SK-N-SH treated with all-trans-retinoic acid at 6 μM for 48 hours (cell line): ENCODE measurements at regions not wholly inside any gene's neighbourhood (a gene's known extent, or its start where the extent isn't known, plus 50 kb on each side); places are given as distances from the start of the nearest gene placed in this dataset.

ENCODE experiments used
- ATAC-seq: fragments of 200-7000 bp; cut with Tn5 transposase; 3 replicates; pipeline ENCODE4 v1.9.1; 2020; ENCODE audit warnings: mild to moderate bottlenecking, moderate library complexity
- ARNTL ChIP-seq: fragments of 450-650 bp; formaldehyde crosslinking; IDR thresholded peaks from 2 replicates; pipeline ENCODE4 v1.5.0; 2020; ENCODE audit warnings: low read depth, mild to moderate bottlenecking, moderate library complexity, borderline replicate concordance
- BACH2 ChIP-seq: fragments of 250-450 bp; sonication (Bioruptor Pico); IDR thresholded peaks from 2 replicates; pipeline ENCODE4 v1.9.0; 2021; ENCODE audit warnings: mild to moderate bottlenecking, borderline replicate concordance
- CSDC2 ChIP-seq: fragments of 250-450 bp; sonication (Bioruptor Pico); IDR thresholded peaks from 2 replicates; pipeline ENCODE4 v1.5.0; 2020; ENCODE audit warnings: mild to moderate bottlenecking, moderate library complexity
- ESRRG ChIP-seq: fragments of 250-450 bp; sonication (Bioruptor Pico); IDR thresholded peaks from 2 replicates; pipeline ENCODE4 v1.6.1; 2021; ENCODE audit warnings: mild to moderate bottlenecking
- GLIS3 ChIP-seq: fragments of 250-450 bp; sonication (Bioruptor Pico); IDR thresholded peaks from 2 replicates; pipeline ENCODE4 v1.5.0; 2020; ENCODE audit warnings: mild to moderate bottlenecking, moderate library complexity
- RARB ChIP-seq: fragments of 250-450 bp; sonication (Bioruptor Pico); IDR thresholded peaks from 2 replicates; pipeline ENCODE4 v1.8.0; 2021; ENCODE audit warnings: mild to moderate bottlenecking, moderate library complexity
- TCF4 ChIP-seq: fragments of 250-450 bp; sonication (Bioruptor Pico); IDR thresholded peaks from 2 replicates; pipeline ENCODE4 v1.8.0; 2021; ENCODE audit warnings: mild to moderate bottlenecking, moderate library complexity, borderline replicate concordance
- TOX ChIP-seq: fragments of 250-450 bp; sonication (Bioruptor Pico); IDR thresholded peaks from 2 replicates; pipeline ENCODE4 v1.8.0; 2021; ENCODE audit warnings: mild to moderate bottlenecking, moderate library complexity, borderline replicate concordance
- ZFP3 ChIP-seq: fragments of 250-450 bp; sonication (Bioruptor Pico); IDR thresholded peaks from 2 replicates; pipeline ENCODE4 v1.5.0; 2020; ENCODE audit warnings: mild to moderate bottlenecking, moderate library complexity
- ZFP30 ChIP-seq: fragments of 450-650 bp; formaldehyde crosslinking; IDR thresholded peaks from 2 replicates; pipeline ENCODE4 v1.5.0; 2022; ENCODE audit warnings: mild to moderate bottlenecking, moderate library complexity
- ZNF565 ChIP-seq: fragments of 450-650 bp; formaldehyde crosslinking; conservative IDR thresholded peaks from 2 replicates; pipeline ENCODE4 v1.5.0; 2020; ENCODE audit warnings: low read depth, mild to moderate bottlenecking, moderate library complexity
- ZNF70 ChIP-seq: fragments of 450-650 bp; formaldehyde crosslinking; IDR thresholded peaks from 2 replicates; pipeline ENCODE4 v1.5.0; 2020; ENCODE audit warnings: mild to moderate bottlenecking, moderate library complexity
- ZNF8 ChIP-seq: fragments of 450-650 bp; formaldehyde crosslinking; IDR thresholded peaks from 2 replicates; pipeline ENCODE4 v1.5.0; 2020; ENCODE audit warnings: mild to moderate bottlenecking, moderate library complexity
- TF ChIP-seq, protein P1 (sequence below): fragments of 250-450 bp; sonication (Bioruptor Pico); IDR thresholded peaks from 2 replicates; pipeline ENCODE4 v1.5.1; 2021; ENCODE audit warnings: mild to moderate bottlenecking, moderate library complexity
- TF ChIP-seq, protein P2 (sequence below): fragments of 250-450 bp; sonication (Bioruptor Pico); IDR thresholded peaks from 2 replicates; pipeline ENCODE4 v1.5.0; 2020; ENCODE audit warnings: mild to moderate bottlenecking, moderate library complexity
- TF ChIP-seq, protein P3 (sequence below): fragments of 250-450 bp; sonication (Bioruptor Pico); IDR thresholded peaks from 2 replicates; pipeline ENCODE4 v1.8.0; 2021; ENCODE audit warnings: low read depth, mild to moderate bottlenecking, moderate library complexity, borderline replicate concordance
- TF ChIP-seq, protein P4 (sequence below): fragments of 250-450 bp; sonication (Bioruptor Pico); IDR thresholded peaks from 2 replicates; pipeline ENCODE4 v1.8.0; 2020; ENCODE audit warnings: mild to moderate bottlenecking, moderate library complexity, borderline replicate concordance
- TF ChIP-seq, protein P5 (sequence below): fragments of 250-450 bp; sonication (Bioruptor Pico); IDR thresholded peaks from 2 replicates; pipeline ENCODE4 v1.5.1; 2020; ENCODE audit warnings: low read depth, mild to moderate bottlenecking, moderate library complexity

DNA sequence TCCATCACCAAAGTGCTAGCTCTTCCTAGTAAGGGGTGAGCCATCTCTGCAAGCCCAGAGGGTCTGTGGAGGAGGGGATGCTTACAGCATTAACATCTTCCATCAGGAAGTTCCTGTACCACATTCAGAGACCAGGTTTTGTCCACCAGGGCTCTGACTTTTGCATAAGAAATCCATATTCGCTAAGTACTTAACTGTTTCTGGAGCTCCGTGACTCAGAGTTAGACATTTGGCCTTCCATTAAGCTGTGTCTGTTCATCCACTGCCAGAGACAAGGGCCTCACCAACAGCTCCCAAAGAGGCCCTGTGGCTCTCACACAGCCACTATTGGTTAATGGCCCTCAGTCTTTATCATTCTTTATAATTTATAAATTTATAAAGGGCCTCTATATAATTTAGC lies 144.6 kb downstream of the ADAMTS15 start (continued):
- TF ChIP-seq, protein P1, sequence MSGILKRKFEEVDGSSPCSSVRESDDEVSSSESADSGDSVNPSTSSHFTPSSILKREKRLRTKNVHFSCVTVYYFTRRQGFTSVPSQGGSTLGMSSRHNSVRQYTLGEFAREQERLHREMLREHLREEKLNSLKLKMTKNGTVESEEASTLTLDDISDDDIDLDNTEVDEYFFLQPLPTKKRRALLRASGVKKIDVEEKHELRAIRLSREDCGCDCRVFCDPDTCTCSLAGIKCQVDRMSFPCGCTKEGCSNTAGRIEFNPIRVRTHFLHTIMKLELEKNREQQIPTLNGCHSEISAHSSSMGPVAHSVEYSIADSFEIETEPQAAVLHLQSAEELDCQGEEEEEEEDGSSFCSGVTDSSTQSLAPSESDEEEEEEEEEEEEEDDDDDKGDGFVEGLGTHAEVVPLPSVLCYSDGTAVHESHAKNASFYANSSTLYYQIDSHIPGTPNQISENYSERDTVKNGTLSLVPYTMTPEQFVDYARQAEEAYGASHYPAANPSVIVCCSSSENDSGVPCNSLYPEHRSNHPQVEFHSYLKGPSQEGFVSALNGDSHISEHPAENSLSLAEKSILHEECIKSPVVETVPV (CRISPR knock-in tag), result no peak
- TF ChIP-seq, protein P2, sequence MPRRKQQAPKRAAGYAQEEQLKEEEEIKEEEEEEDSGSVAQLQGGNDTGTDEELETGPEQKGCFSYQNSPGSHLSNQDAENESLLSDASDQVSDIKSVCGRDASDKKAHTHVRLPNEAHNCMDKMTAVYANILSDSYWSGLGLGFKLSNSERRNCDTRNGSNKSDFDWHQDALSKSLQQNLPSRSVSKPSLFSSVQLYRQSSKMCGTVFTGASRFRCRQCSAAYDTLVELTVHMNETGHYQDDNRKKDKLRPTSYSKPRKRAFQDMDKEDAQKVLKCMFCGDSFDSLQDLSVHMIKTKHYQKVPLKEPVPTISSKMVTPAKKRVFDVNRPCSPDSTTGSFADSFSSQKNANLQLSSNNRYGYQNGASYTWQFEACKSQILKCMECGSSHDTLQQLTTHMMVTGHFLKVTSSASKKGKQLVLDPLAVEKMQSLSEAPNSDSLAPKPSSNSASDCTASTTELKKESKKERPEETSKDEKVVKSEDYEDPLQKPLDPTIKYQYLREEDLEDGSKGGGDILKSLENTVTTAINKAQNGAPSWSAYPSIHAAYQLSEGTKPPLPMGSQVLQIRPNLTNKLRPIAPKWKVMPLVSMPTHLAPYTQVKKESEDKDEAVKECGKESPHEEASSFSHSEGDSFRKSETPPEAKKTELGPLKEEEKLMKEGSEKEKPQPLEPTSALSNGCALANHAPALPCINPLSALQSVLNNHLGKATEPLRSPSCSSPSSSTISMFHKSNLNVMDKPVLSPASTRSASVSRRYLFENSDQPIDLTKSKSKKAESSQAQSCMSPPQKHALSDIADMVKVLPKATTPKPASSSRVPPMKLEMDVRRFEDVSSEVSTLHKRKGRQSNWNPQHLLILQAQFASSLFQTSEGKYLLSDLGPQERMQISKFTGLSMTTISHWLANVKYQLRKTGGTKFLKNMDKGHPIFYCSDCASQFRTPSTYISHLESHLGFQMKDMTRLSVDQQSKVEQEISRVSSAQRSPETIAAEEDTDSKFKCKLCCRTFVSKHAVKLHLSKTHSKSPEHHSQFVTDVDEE (CRISPR knock-in tag), result no peak
- TF ChIP-seq ZFP30 (CRISPR knock-in tag), result no peak

DNA sequence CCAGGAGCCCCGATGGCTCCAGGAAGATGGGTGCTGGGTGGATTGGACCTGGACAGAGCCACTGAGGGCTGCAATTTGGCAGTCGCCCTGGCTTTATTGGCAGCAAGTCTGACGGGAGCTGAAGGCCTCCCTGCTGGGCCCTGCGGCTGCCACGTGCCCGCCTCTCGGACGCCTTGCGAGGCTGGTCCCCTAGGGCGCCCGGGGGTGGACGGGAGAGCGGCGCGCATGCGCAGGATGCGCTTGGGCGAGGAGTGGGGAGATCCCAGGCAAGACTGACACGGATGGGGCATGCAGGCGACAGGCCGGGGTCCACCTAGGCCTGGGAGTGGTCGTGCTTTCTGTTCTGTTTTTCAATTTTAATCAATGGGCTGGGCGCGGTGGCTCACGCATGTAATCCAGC lies 150.0 kb downstream of the ADAMTS15 start:
- TF ChIP-seq, protein P3, sequence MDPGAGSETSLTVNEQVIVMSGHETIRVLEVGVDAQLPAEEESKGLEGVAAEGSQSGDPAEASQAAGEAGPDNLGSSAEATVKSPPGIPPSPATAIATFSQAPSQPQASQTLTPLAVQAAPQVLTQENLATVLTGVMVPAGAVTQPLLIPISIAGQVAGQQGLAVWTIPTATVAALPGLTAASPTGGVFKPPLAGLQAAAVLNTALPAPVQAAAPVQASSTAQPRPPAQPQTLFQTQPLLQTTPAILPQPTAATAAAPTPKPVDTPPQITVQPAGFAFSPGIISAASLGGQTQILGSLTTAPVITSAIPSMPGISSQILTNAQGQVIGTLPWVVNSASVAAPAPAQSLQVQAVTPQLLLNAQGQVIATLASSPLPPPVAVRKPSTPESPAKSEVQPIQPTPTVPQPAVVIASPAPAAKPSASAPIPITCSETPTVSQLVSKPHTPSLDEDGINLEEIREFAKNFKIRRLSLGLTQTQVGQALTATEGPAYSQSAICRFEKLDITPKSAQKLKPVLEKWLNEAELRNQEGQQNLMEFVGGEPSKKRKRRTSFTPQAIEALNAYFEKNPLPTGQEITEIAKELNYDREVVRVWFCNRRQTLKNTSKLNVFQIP (CRISPR knock-in tag), result no peak
- TF ChIP-seq ZNF70 (CRISPR knock-in tag), result no peak
- TF ChIP-seq CSDC2 (CRISPR knock-in tag), result no peak
- TF ChIP-seq RARB (CRISPR knock-in tag), result no peak
- TF ChIP-seq BACH2 (CRISPR knock-in tag), result no peak
- ATAC-seq, result no peak

DNA sequence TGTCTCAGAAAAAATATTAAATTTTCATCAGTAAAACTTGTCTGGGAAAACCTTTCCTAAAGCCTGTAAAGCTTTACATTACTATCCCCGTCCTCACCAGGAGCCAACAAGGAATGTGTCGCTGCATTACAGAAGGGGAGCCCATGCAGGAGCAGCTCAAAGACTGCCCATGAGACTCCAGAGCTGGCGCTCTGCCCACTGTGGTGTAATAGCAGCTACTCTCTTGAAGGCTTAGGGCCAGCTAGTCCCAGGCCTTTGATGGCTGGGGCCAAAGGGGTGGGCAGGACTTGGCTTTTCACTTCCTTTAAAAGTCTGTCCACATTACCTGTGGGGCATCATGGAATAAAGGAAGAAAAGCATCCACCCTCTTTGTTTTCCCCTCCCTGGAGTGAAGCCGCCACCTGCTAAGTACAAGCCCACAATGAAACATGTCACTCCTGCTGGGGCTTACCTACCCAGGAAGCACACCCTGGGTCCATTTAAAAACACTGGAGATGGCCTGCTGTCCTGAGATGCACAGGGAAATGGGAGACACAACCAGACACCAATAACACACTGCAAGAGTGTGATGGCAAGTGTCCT lies 150.7 kb downstream of the ADAMTS15 start:
- ATAC-seq, result no peak
- TF ChIP-seq TCF4 (CRISPR knock-in tag), result no peak
- TF ChIP-seq ZNF565, result no peak
- TF ChIP-seq, protein P2 (CRISPR knock-in tag), result no peak
- TF ChIP-seq, protein P4, sequence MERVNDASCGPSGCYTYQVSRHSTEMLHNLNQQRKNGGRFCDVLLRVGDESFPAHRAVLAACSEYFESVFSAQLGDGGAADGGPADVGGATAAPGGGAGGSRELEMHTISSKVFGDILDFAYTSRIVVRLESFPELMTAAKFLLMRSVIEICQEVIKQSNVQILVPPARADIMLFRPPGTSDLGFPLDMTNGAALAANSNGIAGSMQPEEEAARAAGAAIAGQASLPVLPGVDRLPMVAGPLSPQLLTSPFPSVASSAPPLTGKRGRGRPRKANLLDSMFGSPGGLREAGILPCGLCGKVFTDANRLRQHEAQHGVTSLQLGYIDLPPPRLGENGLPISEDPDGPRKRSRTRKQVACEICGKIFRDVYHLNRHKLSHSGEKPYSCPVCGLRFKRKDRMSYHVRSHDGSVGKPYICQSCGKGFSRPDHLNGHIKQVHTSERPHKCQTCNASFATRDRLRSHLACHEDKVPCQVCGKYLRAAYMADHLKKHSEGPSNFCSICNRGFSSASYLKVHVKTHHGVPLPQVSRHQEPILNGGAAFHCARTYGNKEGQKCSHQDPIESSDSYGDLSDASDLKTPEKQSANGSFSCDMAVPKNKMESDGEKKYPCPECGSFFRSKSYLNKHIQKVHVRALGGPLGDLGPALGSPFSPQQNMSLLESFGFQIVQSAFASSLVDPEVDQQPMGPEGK, result no peak
- no peak for TF ChIP-seq TOX (CRISPR knock-in tag)
- no peak for TF ChIP-seq ZNF8 (CRISPR knock-in tag)
- TF ChIP-seq, protein P3 (CRISPR knock-in tag), result no peak
- no peak for TF ChIP-seq ESRRG (CRISPR knock-in tag)
- TF ChIP-seq, protein P5, sequence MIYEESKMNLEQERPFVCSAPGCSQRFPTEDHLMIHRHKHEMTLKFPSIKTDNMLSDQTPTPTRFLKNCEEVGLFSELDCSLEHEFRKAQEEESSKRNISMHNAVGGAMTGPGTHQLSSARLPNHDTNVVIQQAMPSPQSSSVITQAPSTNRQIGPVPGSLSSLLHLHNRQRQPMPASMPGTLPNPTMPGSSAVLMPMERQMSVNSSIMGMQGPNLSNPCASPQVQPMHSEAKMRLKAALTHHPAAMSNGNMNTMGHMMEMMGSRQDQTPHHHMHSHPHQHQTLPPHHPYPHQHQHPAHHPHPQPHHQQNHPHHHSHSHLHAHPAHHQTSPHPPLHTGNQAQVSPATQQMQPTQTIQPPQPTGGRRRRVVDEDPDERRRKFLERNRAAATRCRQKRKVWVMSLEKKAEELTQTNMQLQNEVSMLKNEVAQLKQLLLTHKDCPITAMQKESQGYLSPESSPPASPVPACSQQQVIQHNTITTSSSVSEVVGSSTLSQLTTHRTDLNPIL (CRISPR knock-in tag), result no peak
- TF ChIP-seq GLIS3, result no peak
- no peak for TF ChIP-seq ARNTL
- TF ChIP-seq ZNF70 (CRISPR knock-in tag), result no peak
- no peak for TF ChIP-seq ZFP3
- TF ChIP-seq BACH2 (CRISPR knock-in tag), result no peak
- TF ChIP-seq, protein P1 (CRISPR knock-in tag), result no peak
- TF ChIP-seq, all 23 proteins: peak for 0
